Endodermal cell (in vitro differentiated cells): ENCODE measurements at regions not wholly inside any gene's neighbourhood (a gene's known extent, or its start where the extent isn't known, plus 50 kb on each side); places are given as distances from the start of the nearest gene placed in this dataset.

Experiments
- DNase-seq: peaks from one replicate; pipeline ENCODE4 v3.0.0-alpha.2; 2017
- H3K27ac ChIP-seq: 2 replicates; pipeline ENCODE4 v1.5.1; 2013; ENCODE audit warnings: mild to moderate bottlenecking, low read depth, low read length, moderate library complexity
- H3K27me3 ChIP-seq: 2 replicates; pipeline ENCODE4 v1.6.1; 2013; ENCODE audit warnings: mild to moderate bottlenecking, low read length, moderate library complexity; ENCODE audit not compliant: insufficient read depth, control insufficient read depth, poor library complexity, severe bottlenecking
- H3K36me3 ChIP-seq: 2 replicates; pipeline ENCODE4 v1.7.0; 2013; ENCODE audit warnings: mild to moderate bottlenecking, low read length, moderate library complexity; ENCODE audit not compliant: control insufficient read depth, insufficient read depth
- H3K4me1 ChIP-seq: one replicate; pipeline ENCODE4 v1.7.0; 2013; ENCODE audit warnings: low read length; ENCODE audit not compliant: control insufficient read depth, insufficient read depth
- H3K4me3 ChIP-seq: 2 replicates; pipeline ENCODE4 v1.5.1; 2013; ENCODE audit warnings: mild to moderate bottlenecking, low read length, moderate library complexity
- H3K9ac ChIP-seq: 2 replicates; pipeline ENCODE4 v1.6.1; 2013; ENCODE audit warnings: mild to moderate bottlenecking, low read length, moderate library complexity; ENCODE audit not compliant: poor library complexity, severe bottlenecking; ENCODE audit errors: extremely low read depth
- H3K9me3 ChIP-seq: 2 replicates; pipeline ENCODE4 v1.6.1; 2013; ENCODE audit warnings: mild to moderate bottlenecking, low read length, moderate library complexity; ENCODE audit not compliant: control insufficient read depth
- H3K27ac Mint-ChIP-seq: 2 replicates; pipeline ENCODE4 v1.8.0; 2020; ENCODE audit warnings: mixed read lengths
- H3K27me3 Mint-ChIP-seq: 2 replicates; pipeline ENCODE4 v1.8.0; 2021; ENCODE audit warnings: mild to moderate bottlenecking, mixed read lengths; ENCODE audit not compliant: insufficient read depth
- H3K36me3 Mint-ChIP-seq: 2 replicates; pipeline ENCODE4 v1.8.0; 2020; ENCODE audit warnings: low read depth, mixed read lengths
- H3K4me1 Mint-ChIP-seq: 2 replicates; pipeline ENCODE4 v1.8.0; 2020; ENCODE audit warnings: mixed read lengths
- H3K4me3 Mint-ChIP-seq: 2 replicates; pipeline ENCODE4 v1.8.0; 2020; ENCODE audit warnings: mild to moderate bottlenecking, moderate library complexity, mixed read lengths
- H3K9me3 Mint-ChIP-seq: 2 replicates; pipeline ENCODE4 v1.8.0; 2020; ENCODE audit warnings: mild to moderate bottlenecking, mixed read lengths
- CTCF ChIP-seq: fragments of 200-600 bp; sonication (generic); conservative IDR thresholded peaks from 2 replicates; pipeline ENCODE4 v1.5.0; 2021; ENCODE audit warnings: antibody characterized with exemption, mild to moderate bottlenecking
- WGBS, 2 experiments: methylation state at CpG; one replicate each; pipeline versions ENCODE4 v1.1.5 to v1.1.7; 2013; ENCODE audit warnings: missing lambda C conversion rate in 2 of 2, mixed read lengths in 1 of 2; ENCODE audit not compliant: insufficient coverage in 1 of 2, insufficient read length in 1 of 2; 5-methylcytosine and 5-hydroxymethylcytosine counted together

DNA sequence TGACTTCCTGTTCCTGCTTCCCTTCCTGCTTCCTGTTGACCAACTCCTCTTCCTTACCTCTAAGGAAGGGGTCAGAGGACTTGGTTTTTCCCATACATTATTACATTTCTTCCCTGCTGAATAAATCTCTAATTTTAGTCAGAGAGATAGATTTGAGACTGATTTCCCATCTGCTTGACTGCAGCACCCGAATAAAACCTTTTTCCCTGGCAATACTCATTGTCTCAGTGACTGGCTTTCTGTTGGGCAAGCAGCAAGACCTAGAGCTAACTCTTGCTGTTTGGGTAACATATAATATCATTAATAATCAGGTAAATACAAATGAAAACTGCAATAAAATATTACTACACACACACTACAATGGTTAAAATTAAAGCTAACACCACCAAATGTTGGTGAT is 132.2 kb downstream of the FSCB start:
- H3K4me1 Mint-ChIP-seq: no peaks in the 10 kb centered on the region
- Histone ChIP-seq H3K9me3 (peaks cover 62% of the 10 kb centered on the region), H3K27ac (no peak overlapping the region), H3K4me1 (no peaks in the 10 kb centered on the region), H3K36me3 (peaks cover 4% of the 10 kb centered on the region), H3K27me3 (no peaks in the 10 kb centered on the region), H3K4me3 (peak overlapping the region; percentile 10), H3K9ac (no peak overlapping the region)
- DNase-seq: no peak
- no peak overlapping the region for H3K27ac Mint-ChIP-seq
- no peak overlapping the region for H3K4me3 Mint-ChIP-seq
- 100% methylated on average over 1 of the region's 1 CpG; no CpG with 5 or more reads in 1 of the 2 experiments for WGBS, 2 experiments
- H3K9me3 Mint-ChIP-seq: peaks cover 56% of the 10 kb centered on the region
- no peaks in the 10 kb centered on the region for H3K27me3 Mint-ChIP-seq
- peaks cover 34% of the 10 kb centered on the region for H3K36me3 Mint-ChIP-seq
- no peak for TF ChIP-seq CTCF

GRCh38 chr14:44372807-44373489 is 134.1 kb downstream of the FSCB start:
- peaks cover 43% of the 10 kb centered on the region for H3K9me3 ChIP-seq
- Mint-ChIP-seq H3K4me1 (peaks cover 3% of the 10 kb centered on the region), H3K9me3 (peaks cover 41% of the 10 kb centered on the region), H3K4me3 (no peak overlapping the region), H3K27ac (no peak overlapping the region), H3K27me3 (no peaks in the 10 kb centered on the region), H3K36me3 (peaks cover 26% of the 10 kb centered on the region)
- DNase-seq: no peak
- no peaks in the 10 kb centered on the region for H3K36me3 ChIP-seq
- no peaks in the 10 kb centered on the region for H3K27me3 ChIP-seq
- no peaks in the 10 kb centered on the region for H3K4me1 ChIP-seq
- H3K27ac ChIP-seq: no peak overlapping the region
- H3K9ac ChIP-seq: no peak overlapping the region
- H3K4me3 ChIP-seq: no peak overlapping the region
- 96% methylated on average over 1 of the region's 1 CpG; no CpG with 5 or more reads in 1 of the 2 experiments for WGBS, 2 experiments
- no peak for TF ChIP-seq CTCF

DNA sequence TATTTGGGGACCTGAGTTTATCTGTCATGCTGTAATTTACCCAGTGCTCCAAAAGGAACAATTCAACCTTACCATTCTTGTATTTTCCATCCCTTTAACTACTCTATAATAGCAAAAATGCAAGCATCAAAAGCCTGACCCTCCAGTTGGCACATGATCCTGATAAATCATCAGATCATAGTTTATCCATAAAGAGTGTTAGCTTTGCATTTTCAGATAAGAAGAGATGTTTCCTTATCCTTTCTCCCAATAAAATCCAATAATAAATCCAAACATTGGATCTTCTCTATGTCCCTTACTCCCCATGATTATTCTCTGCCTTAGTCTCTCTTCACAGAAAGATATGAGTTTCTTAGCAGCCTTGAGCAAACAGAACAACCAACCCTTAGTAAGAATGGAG is 134.9 kb downstream of the FSCB start:
- no peak overlapping the region for H3K9ac ChIP-seq
- no peaks in the 10 kb centered on the region for H3K36me3 ChIP-seq
- no peak for TF ChIP-seq CTCF
- H3K27ac Mint-ChIP-seq: no peak overlapping the region
- peaks cover 35% of the 10 kb centered on the region for H3K9me3 ChIP-seq
- H3K27me3 Mint-ChIP-seq: no peaks in the 10 kb centered on the region
- no peak overlapping the region for H3K4me3 ChIP-seq
- no peak overlapping the region for H3K27ac ChIP-seq
- no peak for DNase-seq
- peaks cover 33% of the 10 kb centered on the region for H3K9me3 Mint-ChIP-seq
- H3K4me1 Mint-ChIP-seq: peaks cover 3% of the 10 kb centered on the region
- peaks cover 20% of the 10 kb centered on the region for H3K36me3 Mint-ChIP-seq
- H3K4me1 ChIP-seq: no peaks in the 10 kb centered on the region
- H3K4me3 Mint-ChIP-seq: no peak overlapping the region
- no peaks in the 10 kb centered on the region for H3K27me3 ChIP-seq
